ENCODE measurements at regions not wholly inside any gene's neighbourhood (a gene's known extent, or its start where the extent isn't known, plus 50 kb on each side); places are given as distances from the start of the nearest gene placed in this dataset.

DNA sequence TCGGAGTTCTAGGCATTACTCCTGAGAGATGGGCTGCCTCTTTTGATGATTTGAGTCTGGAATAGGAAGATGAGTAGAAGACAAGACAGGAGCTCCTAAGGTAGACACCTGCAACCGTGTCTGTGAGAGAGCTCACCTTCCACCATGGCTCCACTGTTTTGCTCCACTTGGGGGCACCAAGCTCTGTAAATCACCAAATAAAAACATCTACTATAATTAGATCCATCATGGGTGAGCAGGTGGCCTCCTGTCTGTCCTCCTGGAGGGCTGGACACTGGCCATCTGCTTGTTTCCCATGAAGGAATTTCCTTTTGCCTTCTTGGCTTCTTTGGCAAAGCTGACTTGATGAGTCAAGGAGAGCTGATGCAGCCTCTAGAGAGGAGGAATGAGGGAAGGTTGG, 179.0 kb downstream of the HAPSTR1 start:
- TF ChIP-seq, protein P1, sequence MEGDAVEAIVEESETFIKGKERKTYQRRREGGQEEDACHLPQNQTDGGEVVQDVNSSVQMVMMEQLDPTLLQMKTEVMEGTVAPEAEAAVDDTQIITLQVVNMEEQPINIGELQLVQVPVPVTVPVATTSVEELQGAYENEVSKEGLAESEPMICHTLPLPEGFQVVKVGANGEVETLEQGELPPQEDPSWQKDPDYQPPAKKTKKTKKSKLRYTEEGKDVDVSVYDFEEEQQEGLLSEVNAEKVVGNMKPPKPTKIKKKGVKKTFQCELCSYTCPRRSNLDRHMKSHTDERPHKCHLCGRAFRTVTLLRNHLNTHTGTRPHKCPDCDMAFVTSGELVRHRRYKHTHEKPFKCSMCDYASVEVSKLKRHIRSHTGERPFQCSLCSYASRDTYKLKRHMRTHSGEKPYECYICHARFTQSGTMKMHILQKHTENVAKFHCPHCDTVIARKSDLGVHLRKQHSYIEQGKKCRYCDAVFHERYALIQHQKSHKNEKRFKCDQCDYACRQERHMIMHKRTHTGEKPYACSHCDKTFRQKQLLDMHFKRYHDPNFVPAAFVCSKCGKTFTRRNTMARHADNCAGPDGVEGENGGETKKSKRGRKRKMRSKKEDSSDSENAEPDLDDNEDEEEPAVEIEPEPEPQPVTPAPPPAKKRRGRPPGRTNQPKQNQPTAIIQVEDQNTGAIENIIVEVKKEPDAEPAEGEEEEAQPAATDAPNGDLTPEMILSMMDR (IDR thresholded peaks at IDR 0.05; ENCODE audit: low read depth, low read length, missing input control): no peak
- TF ChIP-seq, protein P2, sequence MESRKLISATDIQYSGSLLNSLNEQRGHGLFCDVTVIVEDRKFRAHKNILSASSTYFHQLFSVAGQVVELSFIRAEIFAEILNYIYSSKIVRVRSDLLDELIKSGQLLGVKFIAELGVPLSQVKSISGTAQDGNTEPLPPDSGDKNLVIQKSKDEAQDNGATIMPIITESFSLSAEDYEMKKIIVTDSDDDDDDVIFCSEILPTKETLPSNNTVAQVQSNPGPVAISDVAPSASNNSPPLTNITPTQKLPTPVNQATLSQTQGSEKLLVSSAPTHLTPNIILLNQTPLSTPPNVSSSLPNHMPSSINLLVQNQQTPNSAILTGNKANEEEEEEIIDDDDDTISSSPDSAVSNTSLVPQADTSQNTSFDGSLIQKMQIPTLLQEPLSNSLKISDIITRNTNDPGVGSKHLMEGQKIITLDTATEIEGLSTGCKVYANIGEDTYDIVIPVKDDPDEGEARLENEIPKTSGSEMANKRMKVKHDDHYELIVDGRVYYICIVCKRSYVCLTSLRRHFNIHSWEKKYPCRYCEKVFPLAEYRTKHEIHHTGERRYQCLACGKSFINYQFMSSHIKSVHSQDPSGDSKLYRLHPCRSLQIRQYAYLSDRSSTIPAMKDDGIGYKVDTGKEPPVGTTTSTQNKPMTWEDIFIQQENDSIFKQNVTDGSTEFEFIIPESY (IDR thresholded peaks at IDR 0.05): no peak
- TF ChIP-seq YY1 (IDR thresholded peaks at IDR 0.05): no peak
- no peak for TF ChIP-seq GABPA (IDR thresholded peaks at IDR 0.05 in 1 of 2, conservative IDR thresholded peaks at IDR 0.05 in 1 of 2)
- TF ChIP-seq, protein P3, sequence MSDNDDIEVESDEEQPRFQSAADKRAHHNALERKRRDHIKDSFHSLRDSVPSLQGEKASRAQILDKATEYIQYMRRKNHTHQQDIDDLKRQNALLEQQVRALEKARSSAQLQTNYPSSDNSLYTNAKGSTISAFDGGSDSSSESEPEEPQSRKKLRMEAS (IDR thresholded peaks at IDR 0.05): no peak
- no peak for TF ChIP-seq FOXA1 (IDR thresholded peaks at IDR 0.05)
- no peak for TF ChIP-seq SP1 (IDR thresholded peaks at IDR 0.05)
- TF ChIP-seq FOXA2 (IDR thresholded peaks at IDR 0.05): no peak
- TF ChIP-seq, protein P4, sequence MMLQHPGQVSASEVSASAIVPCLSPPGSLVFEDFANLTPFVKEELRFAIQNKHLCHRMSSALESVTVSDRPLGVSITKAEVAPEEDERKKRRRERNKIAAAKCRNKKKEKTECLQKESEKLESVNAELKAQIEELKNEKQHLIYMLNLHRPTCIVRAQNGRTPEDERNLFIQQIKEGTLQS (IDR thresholded peaks at IDR 0.05): no peak

Measured in liver (tissue), 3 donors.